Endothelial cell of umbilical vein (primary cell): ENCODE measurements at regions not wholly inside any gene's neighbourhood (a gene's known extent, or its start where the extent isn't known, plus 50 kb on each side); places are given as distances from the start of the nearest gene placed in this dataset.

Source experiments
- POLR2A ChIP-seq: IDR thresholded peaks from 2 replicates; pipeline ENCODE4 v1.6.1; 2012; ENCODE audit warnings: low read depth, mild to moderate bottlenecking, control low read depth, low read length
- POLR2AphosphoS5 ChIP-seq: IDR thresholded peaks from 2 replicates; pipeline ENCODE4 v1.6.1; 2012; ENCODE audit warnings: low read depth, mild to moderate bottlenecking, control low read depth, low read length, moderate library complexity; ENCODE audit not compliant: insufficient read depth
- TF ChIP-seq, protein P1 (sequence below), 2 donors: IDR thresholded peaks; 1 replicate in 1 of 2; 2 replicates in 1 of 2; pipeline ENCODE4 v1.5.1; 2011; ENCODE audit warnings: low read length in 2 of 2, mild to moderate bottlenecking in 2 of 2, moderate library complexity in 2 of 2, control low read depth in 1 of 2, inconsistent platforms in 1 of 2, low read depth in 1 of 2; ENCODE audit not compliant: insufficient read depth in 1 of 2; ENCODE audit errors: extremely low read depth in 1 of 2

DNA sequence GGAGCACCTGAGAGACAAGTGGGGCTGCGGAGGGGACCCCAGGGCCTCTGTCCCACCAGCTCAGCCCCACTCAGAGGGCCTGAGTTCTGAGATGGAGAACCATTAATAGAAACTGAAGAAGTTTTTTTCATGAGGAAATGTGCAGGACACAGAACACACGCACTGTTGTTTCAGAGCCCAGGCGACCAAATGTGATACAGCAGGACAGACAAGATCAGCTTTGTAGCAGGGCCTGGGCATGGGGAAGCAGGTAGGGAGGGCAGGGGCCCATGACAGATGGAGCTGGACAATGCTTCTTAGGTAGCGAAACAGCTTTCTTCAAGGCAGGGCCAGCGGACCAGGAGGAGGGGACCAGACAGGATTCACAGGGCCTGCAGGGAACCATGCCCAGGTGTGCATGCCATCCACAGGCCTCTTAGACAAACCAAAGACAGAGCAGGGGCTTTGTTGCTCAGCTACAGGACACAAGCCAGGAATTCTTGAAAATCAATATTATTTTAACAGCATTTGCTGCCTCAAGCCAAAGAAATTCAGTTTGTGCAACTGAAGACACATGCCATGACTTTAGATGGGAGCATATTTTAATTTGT lies 252.8 kb upstream of the GYPC start:
- TF ChIP-seq POLR2AphosphoS5 (no peak), POLR2A (no peak)
- TF ChIP-seq, protein P1, sequence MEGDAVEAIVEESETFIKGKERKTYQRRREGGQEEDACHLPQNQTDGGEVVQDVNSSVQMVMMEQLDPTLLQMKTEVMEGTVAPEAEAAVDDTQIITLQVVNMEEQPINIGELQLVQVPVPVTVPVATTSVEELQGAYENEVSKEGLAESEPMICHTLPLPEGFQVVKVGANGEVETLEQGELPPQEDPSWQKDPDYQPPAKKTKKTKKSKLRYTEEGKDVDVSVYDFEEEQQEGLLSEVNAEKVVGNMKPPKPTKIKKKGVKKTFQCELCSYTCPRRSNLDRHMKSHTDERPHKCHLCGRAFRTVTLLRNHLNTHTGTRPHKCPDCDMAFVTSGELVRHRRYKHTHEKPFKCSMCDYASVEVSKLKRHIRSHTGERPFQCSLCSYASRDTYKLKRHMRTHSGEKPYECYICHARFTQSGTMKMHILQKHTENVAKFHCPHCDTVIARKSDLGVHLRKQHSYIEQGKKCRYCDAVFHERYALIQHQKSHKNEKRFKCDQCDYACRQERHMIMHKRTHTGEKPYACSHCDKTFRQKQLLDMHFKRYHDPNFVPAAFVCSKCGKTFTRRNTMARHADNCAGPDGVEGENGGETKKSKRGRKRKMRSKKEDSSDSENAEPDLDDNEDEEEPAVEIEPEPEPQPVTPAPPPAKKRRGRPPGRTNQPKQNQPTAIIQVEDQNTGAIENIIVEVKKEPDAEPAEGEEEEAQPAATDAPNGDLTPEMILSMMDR (IDR thresholded peaks at IDR 0.05; ENCODE audit: extremely low read depth in 1 of 2, insufficient read depth in 1 of 2, low read depth in 1 of 2, low read length in 2 of 2): no peak
